ENCODE measurements at regions not wholly inside any gene's neighbourhood (a gene's known extent, or its start where the extent isn't known, plus 50 kb on each side); places are given as distances from the start of the nearest gene placed in this dataset.

DNA sequence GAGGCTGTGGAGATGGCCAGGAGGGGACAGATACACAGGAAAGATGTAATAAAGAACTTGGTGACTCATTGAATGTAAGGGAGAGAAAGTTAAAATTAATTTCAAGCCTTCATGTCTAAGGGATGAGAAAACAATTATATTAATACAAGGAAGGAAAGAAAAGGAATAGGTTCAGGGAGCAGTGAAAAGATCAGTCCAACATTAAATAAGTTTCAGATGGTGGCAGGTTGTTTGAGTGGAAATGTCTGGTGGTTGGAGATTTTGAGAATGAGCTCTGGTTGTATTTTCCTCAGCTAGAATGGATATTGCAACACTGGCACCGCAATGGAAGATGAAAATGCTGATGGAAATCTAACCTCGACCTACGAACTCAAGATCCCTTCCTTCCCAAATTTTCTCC, 304.3 kb downstream of the COL12A1 start (continued):
- TF ChIP-seq, protein P1, sequence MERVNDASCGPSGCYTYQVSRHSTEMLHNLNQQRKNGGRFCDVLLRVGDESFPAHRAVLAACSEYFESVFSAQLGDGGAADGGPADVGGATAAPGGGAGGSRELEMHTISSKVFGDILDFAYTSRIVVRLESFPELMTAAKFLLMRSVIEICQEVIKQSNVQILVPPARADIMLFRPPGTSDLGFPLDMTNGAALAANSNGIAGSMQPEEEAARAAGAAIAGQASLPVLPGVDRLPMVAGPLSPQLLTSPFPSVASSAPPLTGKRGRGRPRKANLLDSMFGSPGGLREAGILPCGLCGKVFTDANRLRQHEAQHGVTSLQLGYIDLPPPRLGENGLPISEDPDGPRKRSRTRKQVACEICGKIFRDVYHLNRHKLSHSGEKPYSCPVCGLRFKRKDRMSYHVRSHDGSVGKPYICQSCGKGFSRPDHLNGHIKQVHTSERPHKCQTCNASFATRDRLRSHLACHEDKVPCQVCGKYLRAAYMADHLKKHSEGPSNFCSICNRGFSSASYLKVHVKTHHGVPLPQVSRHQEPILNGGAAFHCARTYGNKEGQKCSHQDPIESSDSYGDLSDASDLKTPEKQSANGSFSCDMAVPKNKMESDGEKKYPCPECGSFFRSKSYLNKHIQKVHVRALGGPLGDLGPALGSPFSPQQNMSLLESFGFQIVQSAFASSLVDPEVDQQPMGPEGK (CRISPR knock-in tag; IDR thresholded peaks at IDR 0.05; ENCODE audit: borderline replicate concordance) = no peak

DNA sequence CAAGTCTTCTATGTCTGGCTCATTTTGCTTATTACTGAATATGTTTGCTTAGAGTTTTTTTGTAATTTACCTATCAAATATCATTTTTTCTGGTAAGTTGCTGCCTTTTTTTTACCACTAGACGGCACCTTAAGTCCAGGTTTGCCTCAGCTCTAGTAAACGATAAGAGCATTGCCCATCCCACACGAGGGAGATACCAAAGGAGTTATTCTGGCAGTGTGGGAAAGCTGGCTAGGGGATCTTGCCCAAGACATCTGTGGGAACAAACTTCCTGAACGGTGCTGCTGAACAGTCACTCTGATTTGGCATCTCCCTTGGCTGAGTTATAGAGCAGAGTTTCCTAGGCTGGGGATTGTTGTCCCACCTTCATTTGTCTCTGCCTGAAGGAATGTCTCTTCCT, 306.4 kb downstream of the COL12A1 start:
- TF ChIP-seq, protein P2, sequence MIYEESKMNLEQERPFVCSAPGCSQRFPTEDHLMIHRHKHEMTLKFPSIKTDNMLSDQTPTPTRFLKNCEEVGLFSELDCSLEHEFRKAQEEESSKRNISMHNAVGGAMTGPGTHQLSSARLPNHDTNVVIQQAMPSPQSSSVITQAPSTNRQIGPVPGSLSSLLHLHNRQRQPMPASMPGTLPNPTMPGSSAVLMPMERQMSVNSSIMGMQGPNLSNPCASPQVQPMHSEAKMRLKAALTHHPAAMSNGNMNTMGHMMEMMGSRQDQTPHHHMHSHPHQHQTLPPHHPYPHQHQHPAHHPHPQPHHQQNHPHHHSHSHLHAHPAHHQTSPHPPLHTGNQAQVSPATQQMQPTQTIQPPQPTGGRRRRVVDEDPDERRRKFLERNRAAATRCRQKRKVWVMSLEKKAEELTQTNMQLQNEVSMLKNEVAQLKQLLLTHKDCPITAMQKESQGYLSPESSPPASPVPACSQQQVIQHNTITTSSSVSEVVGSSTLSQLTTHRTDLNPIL (CRISPR knock-in tag; IDR thresholded peaks at IDR 0.05; ENCODE audit: low read depth) = no peak
- no peak for TF ChIP-seq ARNTL (CRISPR knock-in tag; IDR thresholded peaks at IDR 0.05; ENCODE audit: borderline replicate concordance, low read depth)
- TF ChIP-seq, protein P3, sequence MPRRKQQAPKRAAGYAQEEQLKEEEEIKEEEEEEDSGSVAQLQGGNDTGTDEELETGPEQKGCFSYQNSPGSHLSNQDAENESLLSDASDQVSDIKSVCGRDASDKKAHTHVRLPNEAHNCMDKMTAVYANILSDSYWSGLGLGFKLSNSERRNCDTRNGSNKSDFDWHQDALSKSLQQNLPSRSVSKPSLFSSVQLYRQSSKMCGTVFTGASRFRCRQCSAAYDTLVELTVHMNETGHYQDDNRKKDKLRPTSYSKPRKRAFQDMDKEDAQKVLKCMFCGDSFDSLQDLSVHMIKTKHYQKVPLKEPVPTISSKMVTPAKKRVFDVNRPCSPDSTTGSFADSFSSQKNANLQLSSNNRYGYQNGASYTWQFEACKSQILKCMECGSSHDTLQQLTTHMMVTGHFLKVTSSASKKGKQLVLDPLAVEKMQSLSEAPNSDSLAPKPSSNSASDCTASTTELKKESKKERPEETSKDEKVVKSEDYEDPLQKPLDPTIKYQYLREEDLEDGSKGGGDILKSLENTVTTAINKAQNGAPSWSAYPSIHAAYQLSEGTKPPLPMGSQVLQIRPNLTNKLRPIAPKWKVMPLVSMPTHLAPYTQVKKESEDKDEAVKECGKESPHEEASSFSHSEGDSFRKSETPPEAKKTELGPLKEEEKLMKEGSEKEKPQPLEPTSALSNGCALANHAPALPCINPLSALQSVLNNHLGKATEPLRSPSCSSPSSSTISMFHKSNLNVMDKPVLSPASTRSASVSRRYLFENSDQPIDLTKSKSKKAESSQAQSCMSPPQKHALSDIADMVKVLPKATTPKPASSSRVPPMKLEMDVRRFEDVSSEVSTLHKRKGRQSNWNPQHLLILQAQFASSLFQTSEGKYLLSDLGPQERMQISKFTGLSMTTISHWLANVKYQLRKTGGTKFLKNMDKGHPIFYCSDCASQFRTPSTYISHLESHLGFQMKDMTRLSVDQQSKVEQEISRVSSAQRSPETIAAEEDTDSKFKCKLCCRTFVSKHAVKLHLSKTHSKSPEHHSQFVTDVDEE (CRISPR knock-in tag; IDR thresholded peaks at IDR 0.05) = no peak
- no peak for TF ChIP-seq ZNF565 (CRISPR knock-in tag; conservative IDR thresholded peaks at IDR 0.05; ENCODE audit: low read depth)
- TF ChIP-seq CSDC2 (CRISPR knock-in tag; IDR thresholded peaks at IDR 0.05) = no peak
- no peak for TF ChIP-seq ZFP3 (CRISPR knock-in tag; IDR thresholded peaks at IDR 0.05)
- no peak for TF ChIP-seq BACH2 (CRISPR knock-in tag; IDR thresholded peaks at IDR 0.05; ENCODE audit: borderline replicate concordance)
- no peak for TF ChIP-seq CSRNP3 (CRISPR knock-in tag; IDR thresholded peaks at IDR 0.05)
- no peak for TF ChIP-seq OSR1 (CRISPR knock-in tag; IDR thresholded peaks at IDR 0.05)
- no peak for TF ChIP-seq POU6F1 (CRISPR knock-in tag; IDR thresholded peaks at IDR 0.05; ENCODE audit: borderline replicate concordance, low read depth)
- no peak for TF ChIP-seq TOX (CRISPR knock-in tag; IDR thresholded peaks at IDR 0.05; ENCODE audit: borderline replicate concordance)
- TF ChIP-seq ZNF8 (CRISPR knock-in tag; IDR thresholded peaks at IDR 0.05) = no peak
- no peak for TF ChIP-seq TCF4 (CRISPR knock-in tag; IDR thresholded peaks at IDR 0.05; ENCODE audit: borderline replicate concordance)
- no peak for TF ChIP-seq ZFP30 (CRISPR knock-in tag; IDR thresholded peaks at IDR 0.05)
- TF ChIP-seq ISL1 (CRISPR knock-in tag; IDR thresholded peaks at IDR 0.05) = no peak
- no peak for TF ChIP-seq ZNF70 (CRISPR knock-in tag; IDR thresholded peaks at IDR 0.05)
- TF ChIP-seq ESRRG (CRISPR knock-in tag; IDR thresholded peaks at IDR 0.05) = no peak
- ATAC-seq = no peak

GRCh38 chr6:74892091-74892490, 313.8 kb downstream of the COL12A1 start:
- ATAC-seq = no peak

GRCh38 chr6:74891349-74891831, 314.5 kb downstream of the COL12A1 start:
- no peak for ATAC-seq

More at GRCh38 chr6:74892091-74892490, 313.8 kb downstream of the COL12A1 start:
- TF ChIP-seq ZNF8 (CRISPR knock-in tag; IDR thresholded peaks at IDR 0.05) (no peak), SNAI2 (CRISPR knock-in tag; IDR thresholded peaks at IDR 0.05) (no peak), ZFP3 (CRISPR knock-in tag; IDR thresholded peaks at IDR 0.05) (no peak), ZNF565 (CRISPR knock-in tag; conservative IDR thresholded peaks at IDR 0.05; ENCODE audit: low read depth) (no peak), OSR1 (CRISPR knock-in tag; IDR thresholded peaks at IDR 0.05) (no peak)

More at GRCh38 chr6:74891349-74891831, 314.5 kb downstream of the COL12A1 start:
- TF ChIP-seq ZFP3 (CRISPR knock-in tag; IDR thresholded peaks at IDR 0.05) (no peak), ZNF8 (CRISPR knock-in tag; IDR thresholded peaks at IDR 0.05) (no peak), ZC3H10 (CRISPR knock-in tag; IDR thresholded peaks at IDR 0.05) (no peak), CSRNP3 (CRISPR knock-in tag; IDR thresholded peaks at IDR 0.05) (no peak)
- TF ChIP-seq, protein P1 (CRISPR knock-in tag; IDR thresholded peaks at IDR 0.05; ENCODE audit: borderline replicate concordance) = no peak
- TF ChIP-seq, protein P3 (CRISPR knock-in tag; IDR thresholded peaks at IDR 0.05) = no peak

Data from SK-N-SH treated with all-trans-retinoic acid at 6 μM for 48 hours (cell line).